T-helper 1 cell (primary cell): ENCODE measurements at regions not wholly inside any gene's neighbourhood (a gene's known extent, or its start where the extent isn't known, plus 50 kb on each side); places are given as distances from the start of the nearest gene placed in this dataset.
"Not testable (repeated sequence)": the region's sequence is repeated elsewhere in the genome, so short reads cannot be mapped to it uniquely, and the experiment has no call there.

Experiments used
- DNase-seq, 5 donors: peaks; one replicate each; pipeline ENCODE4 v3.0.0-alpha.2; 2012 to 2020

- DNase-seq: no peak
Observed at GRCh38 chr20:29427201-29428060, 1830.0 kb upstream of the DEFB115 start.

GRCh38 chr20:29430531-29430930 lies 1826.9 kb upstream of the DEFB115 start:
- no peak for DNase-seq

- not testable (repeated sequence) for DNase-seq
Observed at GRCh38 chr20:29440721-29441120, 1816.7 kb upstream of the DEFB115 start.

GRCh38 chr20:29443206-29443781 lies 1814.2 kb upstream of the DEFB115 start:
- DNase-seq: peak in 2 of 5 donors; percentile 8 to 32

GRCh38 chr20:29443819-29444218 lies 1813.6 kb upstream of the DEFB115 start:
- peak in 1 of 5 donors; percentile 36 for DNase-seq

- DNase-seq: peak in 2 of 5 donors; percentile 23 to 40
Observed at GRCh38 chr20:29445050-29445907, 1812.2 kb upstream of the DEFB115 start.

- not testable (repeated sequence) for DNase-seq
Observed at GRCh38 chr20:29447517-29448484, 1809.7 kb upstream of the DEFB115 start.

GRCh38 chr20:29448806-29449470 lies 1808.5 kb upstream of the DEFB115 start:
- DNase-seq: no peak

GRCh38 chr20:29452186-29452585 lies 1805.3 kb upstream of the DEFB115 start:
- DNase-seq: no peak

GRCh38 chr20:29456987-29457693 lies 1800.3 kb upstream of the DEFB115 start:
- not testable (repeated sequence) for DNase-seq

GRCh38 chr20:29472606-29473005 lies 1784.9 kb upstream of the DEFB115 start:
- no peak for DNase-seq

GRCh38 chr20:29492840-29493239 lies 1764.6 kb upstream of the DEFB115 start:
- not testable (repeated sequence) for DNase-seq

- not testable (repeated sequence) for DNase-seq
Observed at GRCh38 chr20:29496767-29497166, 1760.7 kb upstream of the DEFB115 start.

GRCh38 chr20:29497261-29497671 lies 1760.2 kb upstream of the DEFB115 start:
- DNase-seq: peak in 1 of 5 donors; percentile 10

GRCh38 chr20:29497684-29498083 lies 1759.8 kb upstream of the DEFB115 start:
- DNase-seq: peak in 1 of 5 donors; percentile 11

- not testable (repeated sequence) for DNase-seq
Observed at GRCh38 chr20:29500738-29501137, 1756.7 kb upstream of the DEFB115 start.

- not testable (repeated sequence) for DNase-seq
Observed at GRCh38 chr20:29514634-29515033, 1742.8 kb upstream of the DEFB115 start.

GRCh38 chr20:29516847-29517246 lies 1740.6 kb upstream of the DEFB115 start:
- not testable (repeated sequence) for DNase-seq

GRCh38 chr20:29519610-29520241 lies 1737.7 kb upstream of the DEFB115 start:
- DNase-seq: not testable (repeated sequence)
